SK-N-SH (cell line): ENCODE measurements at regions not wholly inside any gene's neighbourhood (a gene's known extent, or its start where the extent isn't known, plus 50 kb on each side); places are given as distances from the start of the nearest gene placed in this dataset.

Experiments
- CTCF ChIA-PET: fragments of 300-600, 350-600 bp; formaldehyde crosslinking; extraction: SDS; loops from one replicate; lab custom pipeline; 2021; lab: Yijun Ruan, JAX
- POLR2A ChIA-PET: fragments of 350-600 bp; sonication (Branson Sonifier 250); formaldehyde crosslinking; extraction: SDS; loops from one replicate; lab custom pipeline; 2020; ENCODE audit warnings: antibody characterized with exemption, inconsistent platforms; lab: Yijun Ruan, JAX
- DNase-seq: peaks from one replicate; pipeline ENCODE4 v3.0.0; 2012
- H2AFZ ChIP-seq: fragments of 200-600 bp; sonication (generic); 2 replicates; pipeline ENCODE4 v1.8.1; 2016; ENCODE audit warnings: antibody characterized with exemption, mild to moderate bottlenecking, low read depth
- H3F3A ChIP-seq: fragments of 200-600 bp; sonication (generic); replicated peaks from 2 replicates; pipeline ENCODE3; 2016; ENCODE audit warnings: antibody characterized with exemption, mild to moderate bottlenecking; ENCODE audit not compliant: insufficient read depth
- H3K27ac ChIP-seq, 2 experiments: fragments of 200-500 bp in 1 of 2; fragments of 200-600 bp in 1 of 2; sonication (Bioruptor generic) in 1 of 2; sonication (generic), shearing (Covaris generic) in 1 of 2; 2 replicates each; pipeline versions ENCODE4 v1.5.1 to v1.6.1; 2014 to 2016; ENCODE audit warnings: low read depth in 2 of 2, inconsistent platforms in 1 of 2, low read length in 1 of 2, mild to moderate bottlenecking in 1 of 2, mixed read lengths in 1 of 2
- H3K27me3 ChIP-seq: fragments of 200-600 bp; sonication (generic), shearing (Covaris generic); 2 replicates; pipeline ENCODE4 v1.6.1; 2016; ENCODE audit warnings: mixed run types; ENCODE audit not compliant: insufficient read depth
- H3K36me3 ChIP-seq, 2 experiments: fragments of 200-500 bp in 1 of 2; fragments of 200-600 bp in 1 of 2; sonication (Bioruptor generic) in 1 of 2; sonication (generic) in 1 of 2; replicated peaks in 1 of 2; 2 replicates each; pipeline versions ENCODE3 to v1.5.1; 2014 to 2016; ENCODE audit warnings: low read length in 1 of 2, mild to moderate bottlenecking in 1 of 2; ENCODE audit not compliant: insufficient read depth in 2 of 2, control insufficient read depth in 1 of 2
- H3K4me1 ChIP-seq, 2 experiments: fragments of 200-500 bp in 1 of 2; fragments of 200-600 bp in 1 of 2; sonication (Bioruptor generic) in 1 of 2; sonication (generic), shearing (Covaris generic) in 1 of 2; 2 replicates each; pipeline versions ENCODE4 v1.5.1 to v1.6.1; 2014 to 2016; ENCODE audit warnings: low read depth in 1 of 2, low read length in 1 of 2, mixed run types in 1 of 2; ENCODE audit not compliant: insufficient read depth in 2 of 2, control insufficient read depth in 1 of 2
- H3K4me2 ChIP-seq: fragments of 200-600 bp; sonication (generic), shearing (Covaris generic); 2 replicates; pipeline ENCODE4 v1.6.1; 2017; ENCODE audit warnings: mixed run types
- H3K4me3 ChIP-seq, 2 experiments: fragments of 200-500 bp in 1 of 2; fragments of 200-600 bp in 1 of 2; sonication (Bioruptor generic) in 1 of 2; sonication (generic), shearing (Covaris generic) in 1 of 2; 2 replicates each; pipeline versions ENCODE4 v1.5.1 to v1.8.1; 2014 to 2016; ENCODE audit warnings: low read depth in 2 of 2, inconsistent platforms in 1 of 2, low read length in 1 of 2, mild to moderate bottlenecking in 1 of 2, mixed read lengths in 1 of 2, moderate library complexity in 1 of 2
- H3K79me2 ChIP-seq: fragments of 200-600 bp; sonication (generic); 2 replicates; pipeline ENCODE4 v1.8.1; 2017; ENCODE audit warnings: mild to moderate bottlenecking; ENCODE audit not compliant: insufficient read depth
- H3K9ac ChIP-seq: fragments of 200-600 bp; sonication (generic); 2 replicates; pipeline ENCODE4 v1.6.1; 2017; ENCODE audit warnings: mixed run types
- H3K9me2 ChIP-seq: fragments of 200-600 bp; sonication (generic); 2 replicates; pipeline ENCODE4 v1.6.1; 2017; ENCODE audit warnings: mixed run types
- H3K9me3 ChIP-seq: fragments of 200-600 bp; sonication (generic); 2 replicates; pipeline ENCODE4 v1.6.1; 2017; ENCODE audit warnings: mixed run types, mild to moderate bottlenecking, moderate library complexity
- H4K20me1 ChIP-seq: fragments of 200-600 bp; sonication (generic); 2 replicates; pipeline ENCODE4 v1.6.1; 2017; ENCODE audit warnings: mild to moderate bottlenecking, mixed run types; ENCODE audit not compliant: insufficient read depth
- CHD2 ChIP-seq: fragments of 150-350 bp; IDR thresholded peaks from 2 replicates; pipeline ENCODE4 v1.6.1; 2018; ENCODE audit warnings: low read length; ENCODE audit not compliant: partially characterized antibody
- EP300 ChIP-seq, 2 experiments: IDR thresholded peaks; 2 replicates each; pipeline versions ENCODE4 v1.4.0 to v1.6.1; 2012; ENCODE audit warnings: borderline replicate concordance in 1 of 2, low read depth in 1 of 2, low read length in 1 of 2
- FOSL2 ChIP-seq: IDR thresholded peaks from 2 replicates; pipeline ENCODE4 v1.4.0; 2012; ENCODE audit warnings: low read depth, mild to moderate bottlenecking, moderate library complexity, borderline replicate concordance
- FOXM1 ChIP-seq: IDR thresholded peaks from 2 replicates; pipeline ENCODE4 v1.4.0; 2012; ENCODE audit warnings: low read depth, mild to moderate bottlenecking
- MAX ChIP-seq: IDR thresholded peaks from 2 replicates; pipeline ENCODE4 v1.4.0; 2012; ENCODE audit warnings: low read depth
- NFIC ChIP-seq: IDR thresholded peaks from 2 replicates; pipeline ENCODE4 v1.4.0; 2012; ENCODE audit warnings: borderline replicate concordance
- POLR2AphosphoS5 ChIP-seq: IDR thresholded peaks from 2 replicates; pipeline ENCODE4 v1.6.1; 2012; ENCODE audit warnings: low read depth, low read length
- RAD21 ChIP-seq: IDR thresholded peaks from 2 replicates; pipeline ENCODE4 v1.6.1; 2012; ENCODE audit warnings: mild to moderate bottlenecking, low read length
- SMC3 ChIP-seq: IDR thresholded peaks from 2 replicates; pipeline ENCODE4 v1.6.1; 2012; ENCODE audit warnings: low read depth, low read length, improper control_type of control experiment
- TCF12 ChIP-seq: IDR thresholded peaks from 2 replicates; pipeline ENCODE4 v1.4.0; 2012
- WGBS: methylation state at CpG from one replicate; pipeline ENCODE4 v1.1.6; 2017; ENCODE audit warnings: low lambda C conversion rate; 5-methylcytosine and 5-hydroxymethylcytosine counted together
- TF ChIP-seq, protein P1 (sequence below): fragments of 150-350 bp; IDR thresholded peaks from 2 replicates; pipeline ENCODE4 v1.6.1; 2017; ENCODE audit warnings: antibody characterized with exemption, low read length, low read depth, borderline replicate concordance
- TF ChIP-seq, protein P2 (sequence below): IDR thresholded peaks from 2 replicates; pipeline ENCODE4 v1.6.1; 2012; ENCODE audit warnings: mild to moderate bottlenecking, low read depth, low read length, moderate library complexity
- TF ChIP-seq, protein P3 (sequence below): IDR thresholded peaks from 2 replicates; pipeline ENCODE4 v1.4.0; 2012; ENCODE audit warnings: low read depth, borderline replicate concordance

GRCh38 chr14:22213120-22213519 lies 375.9 kb downstream of the DAD1 start (continued):
- TF ChIP-seq FOXM1 (no peak), CHD2 (no peak), SMC3 (no peak)
- TF ChIP-seq, all 33 proteins: peak for 0

GRCh38 chr14:22210906-22211305 lies 378.1 kb downstream of the DAD1 start:
- no peak overlapping the region for H3K27ac ChIP-seq
- no peaks in the 10 kb centered on the region for H4K20me1 ChIP-seq
- H2AFZ ChIP-seq, result no peak overlapping the region
- TF ChIP-seq TCF12 (no peak), RAD21 (no peak), NFIC (no peak), POLR2AphosphoS5 (no peak), EP300 (IDR thresholded peaks at IDR 0.05; ENCODE audit: borderline replicate concordance in 1 of 2, low read depth in 1 of 2, low read length in 1 of 2) (no peak), FOSL2 (no peak)
- TF ChIP-seq, protein P1, sequence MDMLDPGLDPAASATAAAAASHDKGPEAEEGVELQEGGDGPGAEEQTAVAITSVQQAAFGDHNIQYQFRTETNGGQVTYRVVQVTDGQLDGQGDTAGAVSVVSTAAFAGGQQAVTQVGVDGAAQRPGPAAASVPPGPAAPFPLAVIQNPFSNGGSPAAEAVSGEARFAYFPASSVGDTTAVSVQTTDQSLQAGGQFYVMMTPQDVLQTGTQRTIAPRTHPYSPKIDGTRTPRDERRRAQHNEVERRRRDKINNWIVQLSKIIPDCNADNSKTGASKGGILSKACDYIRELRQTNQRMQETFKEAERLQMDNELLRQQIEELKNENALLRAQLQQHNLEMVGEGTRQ, result no peak
- no peaks in the 10 kb centered on the region for H3K9me3 ChIP-seq
- ChIA-PET CTCF (no interaction called here), POLR2A (no interaction called here)
- no peaks in the 10 kb centered on the region for H3K36me3 ChIP-seq
- H3K4me2 ChIP-seq, result no peak overlapping the region
- H3K9ac ChIP-seq, result no peak overlapping the region
- no peaks in the 10 kb centered on the region for H3K79me2 ChIP-seq
- H3K4me1 ChIP-seq, result no peaks in the 10 kb centered on the region
- no peaks in the 10 kb centered on the region for H3K9me2 ChIP-seq
- no peak overlapping the region for H3K4me3 ChIP-seq
- WGBS, result 8% methylated on average over 1 of the region's 1 CpG
- H3K27me3 ChIP-seq, result no peaks in the 10 kb centered on the region
- no peak for DNase-seq
- H3F3A ChIP-seq, result no peaks in the 10 kb centered on the region

DNA sequence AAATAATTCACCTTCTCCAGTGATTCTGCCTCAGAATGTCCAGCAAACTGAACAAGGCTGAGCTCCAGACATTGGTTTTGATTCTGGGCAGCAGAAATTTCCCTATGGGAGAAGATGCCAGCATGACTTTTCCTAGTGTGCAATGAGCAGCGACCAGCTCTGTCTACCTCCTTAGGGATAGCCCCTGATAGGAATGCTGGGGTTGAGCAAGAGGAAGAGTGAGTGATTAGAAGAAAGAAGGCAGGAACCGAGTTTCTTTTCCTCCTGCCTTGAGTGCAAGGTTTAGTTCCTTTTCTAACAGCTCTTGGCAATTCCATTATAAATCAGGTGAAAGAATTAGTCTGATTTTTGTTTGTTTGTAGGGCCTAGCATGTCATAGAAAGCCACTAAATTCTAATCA lies 379.0 kb downstream of the DAD1 start:
- TF ChIP-seq, protein P2, sequence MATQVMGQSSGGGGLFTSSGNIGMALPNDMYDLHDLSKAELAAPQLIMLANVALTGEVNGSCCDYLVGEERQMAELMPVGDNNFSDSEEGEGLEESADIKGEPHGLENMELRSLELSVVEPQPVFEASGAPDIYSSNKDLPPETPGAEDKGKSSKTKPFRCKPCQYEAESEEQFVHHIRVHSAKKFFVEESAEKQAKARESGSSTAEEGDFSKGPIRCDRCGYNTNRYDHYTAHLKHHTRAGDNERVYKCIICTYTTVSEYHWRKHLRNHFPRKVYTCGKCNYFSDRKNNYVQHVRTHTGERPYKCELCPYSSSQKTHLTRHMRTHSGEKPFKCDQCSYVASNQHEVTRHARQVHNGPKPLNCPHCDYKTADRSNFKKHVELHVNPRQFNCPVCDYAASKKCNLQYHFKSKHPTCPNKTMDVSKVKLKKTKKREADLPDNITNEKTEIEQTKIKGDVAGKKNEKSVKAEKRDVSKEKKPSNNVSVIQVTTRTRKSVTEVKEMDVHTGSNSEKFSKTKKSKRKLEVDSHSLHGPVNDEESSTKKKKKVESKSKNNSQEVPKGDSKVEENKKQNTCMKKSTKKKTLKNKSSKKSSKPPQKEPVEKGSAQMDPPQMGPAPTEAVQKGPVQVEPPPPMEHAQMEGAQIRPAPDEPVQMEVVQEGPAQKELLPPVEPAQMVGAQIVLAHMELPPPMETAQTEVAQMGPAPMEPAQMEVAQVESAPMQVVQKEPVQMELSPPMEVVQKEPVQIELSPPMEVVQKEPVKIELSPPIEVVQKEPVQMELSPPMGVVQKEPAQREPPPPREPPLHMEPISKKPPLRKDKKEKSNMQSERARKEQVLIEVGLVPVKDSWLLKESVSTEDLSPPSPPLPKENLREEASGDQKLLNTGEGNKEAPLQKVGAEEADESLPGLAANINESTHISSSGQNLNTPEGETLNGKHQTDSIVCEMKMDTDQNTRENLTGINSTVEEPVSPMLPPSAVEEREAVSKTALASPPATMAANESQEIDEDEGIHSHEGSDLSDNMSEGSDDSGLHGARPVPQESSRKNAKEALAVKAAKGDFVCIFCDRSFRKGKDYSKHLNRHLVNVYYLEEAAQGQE, result no peak
- no peak for TF ChIP-seq MAX
- TF ChIP-seq, protein P3, sequence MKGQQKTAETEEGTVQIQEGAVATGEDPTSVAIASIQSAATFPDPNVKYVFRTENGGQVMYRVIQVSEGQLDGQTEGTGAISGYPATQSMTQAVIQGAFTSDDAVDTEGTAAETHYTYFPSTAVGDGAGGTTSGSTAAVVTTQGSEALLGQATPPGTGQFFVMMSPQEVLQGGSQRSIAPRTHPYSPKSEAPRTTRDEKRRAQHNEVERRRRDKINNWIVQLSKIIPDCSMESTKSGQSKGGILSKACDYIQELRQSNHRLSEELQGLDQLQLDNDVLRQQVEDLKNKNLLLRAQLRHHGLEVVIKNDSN, result no peak
- Histone ChIP-seq H3K4me1 (no peaks in the 10 kb centered on the region), H4K20me1 (no peaks in the 10 kb centered on the region), H3K79me2 (no peaks in the 10 kb centered on the region), H3K9me3 (no peaks in the 10 kb centered on the region), H3K36me3 (no peaks in the 10 kb centered on the region), H3K4me3 (no peak overlapping the region), H3K27me3 (no peaks in the 10 kb centered on the region), H3K9ac (no peak overlapping the region), H2AFZ (no peak overlapping the region), H3K4me2 (no peak overlapping the region), H3F3A (no peaks in the 10 kb centered on the region), H3K27ac (no peak overlapping the region), H3K9me2 (no peaks in the 10 kb centered on the region)
- 2% methylated on average over 2 of the region's 2 CpGs for WGBS
- POLR2A ChIA-PET, result no interaction called here
- no peak for DNase-seq
- CTCF ChIA-PET, result no interaction called here
